GM18502 (cell line): ENCODE measurements at regions not wholly inside any gene's neighbourhood (a gene's known extent, or its start where the extent isn't known, plus 50 kb on each side); places are given as distances from the start of the nearest gene placed in this dataset.
"Not testable (repeated sequence)": the region's sequence is repeated elsewhere in the genome, so short reads cannot be mapped to it uniquely, and the experiment has no call there.

ENCODE experiments used
- ATAC-seq: cut with Tn5 transposase; IDR thresholded peaks from one replicate; pipeline ENCODE4 v1.9.1; 2021; ENCODE audit warnings: mild to moderate bottlenecking; ENCODE audit not compliant: unreplicated experiment, poor library complexity

GRCh38 chr2:219724628-219725027 lies 97.2 kb downstream of the SLC4A3 start:
- ATAC-seq: no peak

- ATAC-seq: no peak
Measured at GRCh38 chr2:219726916-219727315, 99.5 kb downstream of the SLC4A3 start.

- ATAC-seq: no peak
Measured at GRCh38 chr2:219727771-219728429, 100.5 kb downstream of the SLC4A3 start.

- no peak for ATAC-seq
Measured at GRCh38 chr2:219728991-219729487, 101.6 kb downstream of the SLC4A3 start.

GRCh38 chr2:219731173-219731572 lies 103.7 kb downstream of the SLC4A3 start:
- ATAC-seq: no peak

GRCh38 chr2:219733106-219733505 lies 105.7 kb downstream of the SLC4A3 start:
- no peak for ATAC-seq

- no peak for ATAC-seq
Measured at GRCh38 chr2:219733746-219734145, 106.3 kb downstream of the SLC4A3 start.

- no peak for ATAC-seq
Measured at GRCh38 chr2:219736209-219736608, 108.8 kb downstream of the SLC4A3 start.

GRCh38 chr2:219737270-219737691 lies 109.9 kb downstream of the SLC4A3 start:
- ATAC-seq: no peak

- no peak for ATAC-seq
Measured at GRCh38 chr2:219739066-219739465, 111.6 kb downstream of the SLC4A3 start.

- no peak for ATAC-seq
Measured at GRCh38 chr2:219739866-219740440, 112.5 kb downstream of the SLC4A3 start.

- ATAC-seq: no peak
Measured at GRCh38 chr2:219743548-219743947, 116.1 kb downstream of the SLC4A3 start.

GRCh38 chr2:219744066-219744465 lies 116.6 kb downstream of the SLC4A3 start:
- no peak for ATAC-seq

GRCh38 chr2:219744600-219744999 lies 117.2 kb downstream of the SLC4A3 start:
- ATAC-seq: no peak

- no peak for ATAC-seq
Measured at GRCh38 chr2:219747637-219748036, 120.2 kb downstream of the SLC4A3 start.

- ATAC-seq: no peak
Measured at GRCh38 chr2:219748671-219749570, 121.5 kb downstream of the SLC4A3 start.

- ATAC-seq: not testable (repeated sequence)
Measured at GRCh38 chr2:219751121-219751520, 123.7 kb downstream of the SLC4A3 start.

GRCh38 chr2:219752726-219753125 lies 125.3 kb downstream of the SLC4A3 start:
- ATAC-seq: no peak

GRCh38 chr2:219758907-219759680 lies 131.7 kb downstream of the SLC4A3 start:
- no peak for ATAC-seq

GRCh38 chr2:219759801-219760200 lies 132.4 kb downstream of the SLC4A3 start:
- no peak for ATAC-seq
